Effector memory CD4-positive, alpha-beta T cell (primary cell): ENCODE measurements at regions not wholly inside any gene's neighbourhood (a gene's known extent, or its start where the extent isn't known, plus 50 kb on each side); places are given as distances from the start of the nearest gene placed in this dataset.

Experiments
- DNase-seq, 3 donors: peaks; one replicate each; pipeline ENCODE4 v3.0.0-alpha.2; 2020
- H3K27ac ChIP-seq: 2 replicates; pipeline ENCODE4 v1.7.0; 2013; ENCODE audit warnings: mild to moderate bottlenecking, low read length, moderate library complexity; ENCODE audit not compliant: insufficient read depth, poor library complexity, severe bottlenecking
- H3K27me3 ChIP-seq: replicated peaks from 2 replicates; pipeline ENCODE4 v1.7.0; 2013; ENCODE audit warnings: mild to moderate bottlenecking, low read length; ENCODE audit not compliant: insufficient read depth, control insufficient read depth, poor library complexity, severe bottlenecking
- H3K36me3 ChIP-seq: 2 replicates; pipeline ENCODE4 v1.7.0; 2013; ENCODE audit warnings: mild to moderate bottlenecking, low read length, moderate library complexity; ENCODE audit not compliant: control insufficient read depth, insufficient read depth
- H3K4me1 ChIP-seq: 2 replicates; pipeline ENCODE4 v1.7.0; 2013; ENCODE audit warnings: low read length, mild to moderate bottlenecking; ENCODE audit not compliant: control insufficient read depth, insufficient read depth, poor library complexity, severe bottlenecking
- H3K4me3 ChIP-seq: 2 replicates; pipeline ENCODE4 v1.7.0; 2013; ENCODE audit warnings: low read length, low read depth, mild to moderate bottlenecking; ENCODE audit not compliant: insufficient read depth, poor library complexity, severe bottlenecking
- H3K9me3 ChIP-seq: 2 replicates; pipeline ENCODE4 v1.7.0; 2013; ENCODE audit warnings: mild to moderate bottlenecking, low read length, moderate library complexity; ENCODE audit not compliant: control insufficient read depth

- Histone ChIP-seq H3K27me3 (no peaks in the 10 kb centered on the region), H3K27ac (no peak overlapping the region), H3K4me3 (no peak overlapping the region), H3K36me3 (no peaks in the 10 kb centered on the region), H3K9me3 (no peaks in the 10 kb centered on the region), H3K4me1 (no peaks in the 10 kb centered on the region)
- DNase-seq: no peak
These were observed 94.7 kb upstream of the PWP1 start for GRCh38 chr12:107590814-107591375.

GRCh38 chr12:107593713-107594381, 91.8 kb upstream of the PWP1 start:
- Histone ChIP-seq H3K4me1 (no peaks in the 10 kb centered on the region), H3K27me3 (no peaks in the 10 kb centered on the region), H3K27ac (no peak overlapping the region), H3K36me3 (no peaks in the 10 kb centered on the region), H3K9me3 (no peaks in the 10 kb centered on the region), H3K4me3 (no peak overlapping the region)
- no peak for DNase-seq

GRCh38 chr12:107594995-107595394, 90.6 kb upstream of the PWP1 start:
- no peaks in the 10 kb centered on the region for H3K4me1 ChIP-seq
- DNase-seq: no peak
- H3K36me3 ChIP-seq: no peaks in the 10 kb centered on the region
- H3K27ac ChIP-seq: no peak overlapping the region
- H3K27me3 ChIP-seq: no peaks in the 10 kb centered on the region
- no peak overlapping the region for H3K4me3 ChIP-seq
- no peaks in the 10 kb centered on the region for H3K9me3 ChIP-seq

- no peak overlapping the region for H3K27ac ChIP-seq
- H3K36me3 ChIP-seq: no peaks in the 10 kb centered on the region
- no peak for DNase-seq
- H3K4me1 ChIP-seq: no peaks in the 10 kb centered on the region
- H3K4me3 ChIP-seq: no peak overlapping the region
- H3K9me3 ChIP-seq: no peaks in the 10 kb centered on the region
- no peaks in the 10 kb centered on the region for H3K27me3 ChIP-seq
These were observed 87.7 kb upstream of the PWP1 start for GRCh38 chr12:107597695-107598410.

GRCh38 chr12:107598906-107599305, 86.7 kb upstream of the PWP1 start:
- no peaks in the 10 kb centered on the region for H3K9me3 ChIP-seq
- no peaks in the 10 kb centered on the region for H3K36me3 ChIP-seq
- no peak overlapping the region for H3K4me3 ChIP-seq
- no peak overlapping the region for H3K27ac ChIP-seq
- DNase-seq: no peak
- H3K27me3 ChIP-seq: no peaks in the 10 kb centered on the region
- no peaks in the 10 kb centered on the region for H3K4me1 ChIP-seq

GRCh38 chr12:107600581-107601144, 84.9 kb upstream of the PWP1 start:
- H3K4me1 ChIP-seq: no peaks in the 10 kb centered on the region
- no peaks in the 10 kb centered on the region for H3K36me3 ChIP-seq
- no peaks in the 10 kb centered on the region for H3K9me3 ChIP-seq
- H3K4me3 ChIP-seq: no peak overlapping the region
- H3K27ac ChIP-seq: no peak overlapping the region
- no peaks in the 10 kb centered on the region for H3K27me3 ChIP-seq
- no peak for DNase-seq

- no peaks in the 10 kb centered on the region for H3K36me3 ChIP-seq
- no peak for DNase-seq
- H3K27ac ChIP-seq: no peak overlapping the region
- no peaks in the 10 kb centered on the region for H3K27me3 ChIP-seq
- H3K9me3 ChIP-seq: no peaks in the 10 kb centered on the region
- H3K4me1 ChIP-seq: no peaks in the 10 kb centered on the region
- H3K4me3 ChIP-seq: no peak overlapping the region
These were observed 83.2 kb upstream of the PWP1 start for GRCh38 chr12:107602446-107602845.

GRCh38 chr12:107605293-107605692, 80.3 kb upstream of the PWP1 start:
- H3K4me3 ChIP-seq: no peak overlapping the region

GRCh38 chr12:107607464-107608392, 77.9 kb upstream of the PWP1 start:
- Histone ChIP-seq H3K4me1 (no peaks in the 10 kb centered on the region), H3K9me3 (no peaks in the 10 kb centered on the region), H3K4me3 (no peak overlapping the region), H3K27me3 (no peaks in the 10 kb centered on the region), H3K27ac (no peak overlapping the region), H3K36me3 (no peaks in the 10 kb centered on the region)
- peak; percentile 51 to 73 (median 57) for DNase-seq

More at GRCh38 chr12:107605293-107605692, 80.3 kb upstream of the PWP1 start:
- H3K9me3 ChIP-seq: no peaks in the 10 kb centered on the region
- H3K27ac ChIP-seq: no peak overlapping the region
- no peak for DNase-seq
- no peaks in the 10 kb centered on the region for H3K27me3 ChIP-seq
- H3K4me1 ChIP-seq: no peaks in the 10 kb centered on the region
- H3K36me3 ChIP-seq: no peaks in the 10 kb centered on the region
